ENCODE measurements at regions not wholly inside any gene's neighbourhood (a gene's known extent, or its start where the extent isn't known, plus 50 kb on each side); places are given as distances from the start of the nearest gene placed in this dataset.

DNA sequence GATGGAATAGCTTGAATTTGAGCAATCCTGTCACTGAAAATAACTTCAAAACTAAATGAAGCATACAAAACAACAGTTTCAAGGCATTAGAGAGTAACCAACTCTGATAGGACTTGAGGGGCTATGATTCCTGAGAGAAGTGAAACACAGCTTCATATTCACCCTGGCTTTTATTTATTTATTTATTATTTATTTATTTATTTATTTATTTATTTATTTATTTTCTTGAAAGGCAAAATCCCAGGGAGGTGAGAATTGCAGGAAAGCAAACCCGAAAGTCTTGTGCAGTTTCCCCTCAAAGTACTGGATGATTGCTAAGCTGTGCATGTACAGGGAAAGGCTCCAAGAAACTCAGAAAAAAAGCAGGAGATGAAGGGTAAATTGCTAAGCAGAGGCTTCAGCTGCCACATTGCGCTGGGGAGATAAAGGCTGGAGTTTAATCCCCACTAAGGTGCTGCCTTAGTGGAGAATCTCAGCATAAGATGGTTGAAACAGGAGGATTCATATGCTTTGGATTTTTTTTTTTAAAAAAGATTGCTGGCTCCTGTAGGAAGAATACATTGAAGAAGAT is 72.9 kb upstream of the COL24A1 start:
- Histone ChIP-seq H2AFZ (ENCODE audit: insufficient read depth, low read depth, low read length, poor library complexity, severe bottlenecking) (no peak overlapping the region), H3K4me2 (replicated peaks; ENCODE audit: extremely low read depth, low read length, poor library complexity, severe bottlenecking) (no peak overlapping the region), H3K9ac (ENCODE audit: insufficient read depth, low read length, poor library complexity, severe bottlenecking) (no peak overlapping the region), H3K27me3 (ENCODE audit: control insufficient read depth in 2 of 2, insufficient read depth in 2 of 2, low read length in 2 of 2) (no peaks in the 10 kb centered on the region), H3K9me3 (replicated peaks in 1 of 2; ENCODE audit: control insufficient read depth in 1 of 2, insufficient read depth in 1 of 2, low read length in 2 of 2) (no peaks in the 10 kb centered on the region), H3K27ac (ENCODE audit: low read depth in 1 of 2, low read length in 2 of 2) (no peak overlapping the region), H3K79me2 (ENCODE audit: insufficient read depth, low read length) (no peaks in the 10 kb centered on the region), H3K4me1 (ENCODE audit: control insufficient read depth in 1 of 2, insufficient read depth in 2 of 2, low read length in 2 of 2) (no peaks in the 10 kb centered on the region), H3K36me3 (replicated peaks in 1 of 2; ENCODE audit: control insufficient read depth in 1 of 2, insufficient read depth in 2 of 2, low read length in 2 of 2) (no peaks in the 10 kb centered on the region), H3K4me3 (replicated peaks in 1 of 3; ENCODE audit: low read depth in 2 of 3, low read length in 3 of 3) (no peak overlapping the region), H4K20me1 (ENCODE audit: insufficient read depth, low read length) (no peaks in the 10 kb centered on the region)
- no peak for TF ChIP-seq CTCF (IDR thresholded peaks at IDR 0.05)
- Mint-ChIP-seq H3K36me3 (no peaks in the 10 kb centered on the region), H3K4me1 (peaks cover 2% of the 10 kb centered on the region), H3K27me3 (ENCODE audit: low read depth in 3 of 3) (no peaks in the 10 kb centered on the region), H3K9me3 (peaks cover 0 to 4% (median 0%) of the 10 kb centered on the region in 7 donors), H3K27ac (peak overlapping the region in 1 of 7 donors; percentile 52), H3K4me3 (no peak overlapping the region)
- WGBS (ENCODE audit: insufficient coverage), result 100% methylated on average over 2 of the region's 2 CpGs
- no peak for DNase-seq
- intact Hi-C loops (cut with micrococcal nuclease), result no loop called here

DNA sequence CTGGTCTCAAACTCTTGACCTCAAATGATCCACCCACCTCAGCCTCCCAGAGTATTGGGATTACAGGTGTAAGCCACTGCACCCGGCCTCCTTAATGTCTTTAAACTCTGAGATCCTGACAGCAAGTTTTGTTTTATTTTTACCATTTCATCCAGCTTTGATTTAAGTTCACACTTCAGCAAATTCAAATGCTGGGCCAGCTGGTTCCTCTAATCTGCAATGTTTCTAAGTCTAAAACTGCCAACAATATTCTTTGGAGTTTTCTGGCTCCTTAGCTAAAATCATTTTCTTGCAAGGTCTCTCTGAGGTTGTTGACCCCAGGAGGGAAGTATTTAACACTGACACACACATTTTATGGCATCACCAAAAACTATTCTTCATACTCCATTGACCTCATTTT is 72.0 kb upstream of the COL24A1 start:
- Mint-ChIP-seq H3K4me1 (peaks cover 2% of the 10 kb centered on the region), H3K27me3 (ENCODE audit: low read depth in 3 of 3) (no peaks in the 10 kb centered on the region), H3K36me3 (no peaks in the 10 kb centered on the region), H3K9me3 (peaks cover 0 to 4% (median 0%) of the 10 kb centered on the region in 7 donors), H3K27ac (no peak overlapping the region), H3K4me3 (no peak overlapping the region)
- no peak for DNase-seq
- no peak for TF ChIP-seq CTCF (IDR thresholded peaks at IDR 0.05)
- no peak overlapping the region for H3K9ac ChIP-seq (ENCODE audit: insufficient read depth, low read length, poor library complexity, severe bottlenecking)
- no peak overlapping the region for H3K27ac ChIP-seq (ENCODE audit: low read depth in 1 of 2, low read length in 2 of 2)
- H4K20me1 ChIP-seq (ENCODE audit: insufficient read depth, low read length), result no peaks in the 10 kb centered on the region
- no peak overlapping the region for H3K4me3 ChIP-seq (replicated peaks in 1 of 3; ENCODE audit: low read depth in 2 of 3, low read length in 3 of 3)
- H3K79me2 ChIP-seq (ENCODE audit: insufficient read depth, low read length), result no peaks in the 10 kb centered on the region
- intact Hi-C loops (cut with micrococcal nuclease), result no loop called here
- H2AFZ ChIP-seq (ENCODE audit: insufficient read depth, low read depth, low read length, poor library complexity, severe bottlenecking), result no peak overlapping the region
- no peaks in the 10 kb centered on the region for H3K36me3 ChIP-seq (replicated peaks in 1 of 2; ENCODE audit: control insufficient read depth in 1 of 2, insufficient read depth in 2 of 2, low read length in 2 of 2)
- 100% methylated on average over 1 of the region's 1 CpG for WGBS (ENCODE audit: insufficient coverage)
- H3K9me3 ChIP-seq (replicated peaks in 1 of 2; ENCODE audit: control insufficient read depth in 1 of 2, insufficient read depth in 1 of 2, low read length in 2 of 2), result no peaks in the 10 kb centered on the region
- no peaks in the 10 kb centered on the region for H3K4me1 ChIP-seq (ENCODE audit: control insufficient read depth in 1 of 2, insufficient read depth in 2 of 2, low read length in 2 of 2)
- H3K4me2 ChIP-seq (replicated peaks; ENCODE audit: extremely low read depth, low read length, poor library complexity, severe bottlenecking), result no peak overlapping the region
- H3K27me3 ChIP-seq (ENCODE audit: control insufficient read depth in 2 of 2, insufficient read depth in 2 of 2, low read length in 2 of 2), result no peaks in the 10 kb centered on the region

Data from CD14-positive monocyte (primary cell).